GM18907 (cell line): ENCODE measurements at regions not wholly inside any gene's neighbourhood (a gene's known extent, or its start where the extent isn't known, plus 50 kb on each side); places are given as distances from the start of the nearest gene placed in this dataset.
"Not testable (repeated sequence)": the region's sequence is repeated elsewhere in the genome, so short reads cannot be mapped to it uniquely, and the experiment has no call there.

Experiments
- ATAC-seq: cut with Tn5 transposase; IDR thresholded peaks from one replicate; pipeline ENCODE4 v1.9.1; 2021; ENCODE audit warnings: mild to moderate bottlenecking, moderate library complexity; ENCODE audit not compliant: unreplicated experiment

- no peak for ATAC-seq
Observed at GRCh38 chr20:4476903-4477500, 209.3 kb upstream of the PRNP start.

GRCh38 chr20:4472906-4473305, 213.3 kb upstream of the PRNP start:
- no peak for ATAC-seq

DNA sequence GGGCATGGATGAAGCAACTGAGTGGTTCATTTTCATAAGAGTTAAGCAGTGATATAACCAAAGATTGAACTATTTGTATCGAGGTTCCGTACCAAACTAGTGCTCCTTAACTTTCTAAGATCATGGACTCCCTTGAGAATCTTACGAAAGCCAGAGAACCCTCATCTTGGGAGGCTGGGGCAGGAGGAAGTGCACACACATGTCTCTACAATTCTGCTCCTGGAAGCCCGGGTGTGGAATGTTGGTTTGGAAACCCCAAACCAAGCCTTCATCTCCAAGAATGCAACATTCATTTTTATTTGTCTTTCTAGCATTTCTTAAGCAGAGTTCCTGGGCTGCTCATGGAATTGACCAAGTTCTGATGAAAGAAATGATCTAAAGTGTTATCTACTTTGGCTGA, 215.0 kb upstream of the PRNP start:
- ATAC-seq: no peak

DNA sequence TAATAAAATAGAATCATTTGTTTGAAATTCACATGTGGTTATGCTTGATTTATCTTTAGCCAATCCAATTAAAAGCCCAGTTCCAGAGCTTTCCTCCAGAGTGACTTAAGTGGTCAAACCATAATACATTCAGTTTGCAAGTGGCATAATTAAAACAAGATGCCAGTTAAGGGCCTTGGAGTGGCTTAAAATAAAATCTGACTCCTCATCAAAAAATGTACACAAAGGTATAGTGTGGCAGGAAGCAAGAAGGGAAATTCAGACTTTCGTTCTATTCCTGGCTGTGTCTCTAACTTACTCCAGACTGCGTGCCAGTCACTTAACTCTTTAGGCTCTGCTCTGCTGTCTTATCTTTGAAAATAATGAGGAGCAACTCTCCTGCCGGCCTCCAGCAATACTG, 215.9 kb upstream of the PRNP start:
- ATAC-seq: no peak

DNA sequence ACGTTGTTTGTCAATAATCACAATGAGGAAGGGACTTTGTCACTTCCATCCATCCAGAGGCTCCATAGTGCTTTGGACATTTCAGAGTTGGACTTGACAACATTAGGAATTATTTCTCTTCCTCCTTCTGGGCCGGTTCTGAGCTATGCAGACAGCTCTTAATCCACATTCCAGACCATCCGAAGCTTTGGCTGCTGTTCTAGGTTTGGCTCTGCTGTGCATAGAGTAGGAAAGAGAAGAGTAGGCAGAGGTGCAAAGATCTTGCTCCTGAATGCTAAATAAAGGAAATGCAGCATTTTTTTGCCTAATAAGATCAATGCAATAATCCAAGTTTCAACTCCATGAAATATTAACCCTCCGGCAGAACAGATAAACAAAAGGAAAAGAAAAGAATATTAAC, 216.3 kb upstream of the PRNP start:
- ATAC-seq: no peak

DNA sequence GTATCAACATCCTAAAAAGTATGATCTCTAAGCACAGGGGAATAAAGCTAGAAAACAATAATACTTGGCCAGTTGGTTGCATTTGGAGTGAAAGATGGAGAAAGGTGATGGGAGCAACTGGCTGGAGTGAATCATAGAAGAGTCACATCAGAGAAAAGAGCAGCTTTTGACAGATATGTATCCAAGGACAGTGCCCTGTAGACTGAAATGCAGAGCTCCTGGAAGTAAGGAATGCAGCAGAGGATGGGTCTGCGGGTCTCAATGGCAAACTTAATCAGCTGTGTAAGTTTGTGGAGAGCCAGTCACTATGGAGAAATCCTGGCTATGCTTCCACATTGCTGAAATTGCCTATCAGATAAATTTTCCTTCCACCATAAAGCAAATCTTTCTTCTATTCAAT, 218.1 kb upstream of the PRNP start:
- ATAC-seq: no peak

- ATAC-seq: no peak
Observed at GRCh38 chr20:4465855-4466545, 216.9 kb upstream of the ADRA1D start.

- ATAC-seq: no peak
Observed at GRCh38 chr20:4465212-4465611, 216.1 kb upstream of the ADRA1D start.

DNA sequence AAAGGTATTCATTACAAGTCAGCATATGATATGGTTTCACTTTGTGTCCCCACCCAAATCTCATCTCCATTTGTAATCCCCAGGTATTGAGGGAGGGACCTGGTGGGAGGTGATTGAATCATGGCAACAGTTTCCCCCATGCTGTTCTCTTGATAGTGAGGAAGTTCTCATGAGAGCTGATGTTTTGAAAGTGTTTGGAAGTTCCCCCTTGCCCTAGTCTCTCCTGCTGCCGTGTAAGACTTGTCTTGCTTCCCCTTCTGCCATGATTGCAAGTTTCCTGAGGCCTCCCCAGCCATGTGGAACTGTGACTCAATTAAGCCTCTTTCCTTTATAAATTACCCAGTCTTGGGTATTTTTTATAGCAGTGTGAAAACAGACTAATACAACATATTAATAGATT, 213.7 kb upstream of the ADRA1D start:
- ATAC-seq: not testable (repeated sequence)

DNA sequence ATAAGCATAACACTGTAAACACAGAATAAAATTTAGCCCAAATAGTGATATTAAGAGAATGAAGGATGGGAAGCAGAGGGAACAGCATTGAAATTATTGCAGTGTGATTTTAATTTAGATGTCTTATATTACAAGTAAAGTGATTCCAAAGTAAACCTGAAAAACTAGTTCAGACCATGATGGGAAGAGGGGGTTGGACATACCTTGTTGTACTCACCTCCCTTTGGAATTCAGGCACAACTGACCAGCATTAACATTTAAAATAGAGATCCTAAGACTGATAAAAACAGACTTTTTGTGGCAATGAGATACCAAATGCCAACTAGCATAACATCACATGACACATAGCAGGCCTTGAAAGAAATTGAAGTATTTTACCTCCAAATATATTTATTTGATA, 210.0 kb upstream of the ADRA1D start:
- no peak for ATAC-seq

- ATAC-seq: no peak
Observed at GRCh38 chr20:4457566-4458543, 208.8 kb upstream of the ADRA1D start.

GRCh38 chr20:4455996-4456395, 206.9 kb upstream of the ADRA1D start:
- no peak for ATAC-seq

GRCh38 chr20:4455301-4455701, 206.2 kb upstream of the ADRA1D start:
- ATAC-seq: no peak

DNA sequence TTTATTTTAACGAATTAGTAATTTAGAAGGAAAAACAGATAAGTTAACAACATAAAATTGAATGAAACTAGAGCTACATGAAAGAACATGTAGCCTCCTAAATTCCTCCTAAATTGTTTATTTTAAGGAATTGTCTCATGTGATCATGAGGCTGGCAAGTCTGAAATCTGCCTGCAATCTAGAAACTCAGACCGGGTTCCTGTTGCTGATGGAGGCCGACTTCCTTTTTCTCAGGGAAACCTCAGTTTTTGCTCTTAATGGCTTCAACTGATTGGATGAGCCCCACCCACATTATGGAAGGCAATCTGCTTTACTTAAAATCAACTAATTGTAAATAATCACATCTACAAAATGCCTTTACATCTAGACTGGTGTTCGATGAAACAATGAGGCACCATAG, 205.0 kb upstream of the ADRA1D start:
- no peak for ATAC-seq

GRCh38 chr20:4453359-4453758, 204.3 kb upstream of the ADRA1D start:
- ATAC-seq: no peak

DNA sequence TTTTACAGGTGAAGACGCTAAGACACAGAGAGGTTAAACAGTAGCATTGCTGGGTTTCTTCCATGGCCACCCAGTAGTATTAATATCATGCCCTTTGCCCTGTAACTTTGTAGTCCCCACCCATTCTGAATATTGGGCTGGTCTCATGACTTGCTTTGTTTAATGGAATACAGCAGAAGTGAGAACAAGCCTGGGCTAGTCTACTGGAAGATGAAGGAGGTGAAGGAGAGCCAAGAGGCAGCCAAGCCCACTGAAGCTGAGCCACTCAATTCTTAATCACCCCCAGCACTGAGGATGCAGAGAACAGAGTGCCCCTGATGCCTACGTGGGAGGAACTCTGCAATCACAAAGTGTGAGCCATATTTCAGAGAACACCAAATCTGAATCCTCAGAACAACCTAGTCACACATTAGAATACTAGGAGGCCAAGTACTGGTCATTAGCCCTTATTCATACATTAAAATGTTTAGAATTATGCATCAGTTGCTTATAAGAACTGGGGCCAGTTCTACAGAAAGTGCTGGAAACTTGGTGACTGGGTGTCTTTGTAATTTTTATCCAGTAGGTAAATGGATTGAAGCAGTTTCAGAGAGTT, 202.5 kb upstream of the ADRA1D start:
- ATAC-seq: no peak

DNA sequence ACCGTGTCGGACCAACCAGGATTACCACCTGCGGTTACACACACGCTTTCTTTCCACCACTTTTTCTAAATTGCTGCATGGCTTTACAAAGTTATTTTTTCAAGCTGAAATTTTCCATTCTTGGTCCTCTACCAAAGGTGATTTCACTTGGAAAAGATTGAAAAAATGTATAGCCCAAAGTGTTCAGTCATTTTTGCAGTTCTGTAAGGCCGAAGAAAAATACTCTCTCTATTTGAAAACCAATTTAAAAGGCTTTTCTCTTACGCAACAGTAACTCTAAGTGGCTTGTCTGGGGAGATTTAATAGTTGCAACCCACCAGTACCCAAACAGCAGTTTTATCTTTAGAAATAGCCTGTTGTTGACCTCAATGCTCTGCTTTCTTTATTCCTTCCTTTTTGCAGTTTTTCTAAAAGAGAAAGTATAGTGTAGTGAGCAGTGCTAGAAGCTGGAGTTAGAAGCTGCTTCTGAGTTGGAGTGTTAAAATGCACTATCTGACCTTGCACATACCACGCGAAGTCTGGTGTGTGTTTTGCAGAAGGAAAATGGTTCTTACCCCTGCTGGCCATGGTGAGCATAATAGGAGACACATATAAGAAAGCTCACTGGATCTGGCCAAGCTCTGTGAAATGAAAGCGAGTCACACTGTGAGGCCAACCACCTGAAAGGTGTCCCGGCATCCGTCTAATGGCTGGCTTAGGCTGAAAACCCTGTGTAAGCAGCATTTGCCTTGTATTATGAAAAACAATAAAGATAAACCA, 201.0 kb upstream of the ADRA1D start:
- ATAC-seq: no peak

- no peak for ATAC-seq
Observed at GRCh38 chr20:4445784-4446183, 196.7 kb upstream of the ADRA1D start.

GRCh38 chr20:4445331-4445730, 196.2 kb upstream of the ADRA1D start:
- ATAC-seq: no peak

DNA sequence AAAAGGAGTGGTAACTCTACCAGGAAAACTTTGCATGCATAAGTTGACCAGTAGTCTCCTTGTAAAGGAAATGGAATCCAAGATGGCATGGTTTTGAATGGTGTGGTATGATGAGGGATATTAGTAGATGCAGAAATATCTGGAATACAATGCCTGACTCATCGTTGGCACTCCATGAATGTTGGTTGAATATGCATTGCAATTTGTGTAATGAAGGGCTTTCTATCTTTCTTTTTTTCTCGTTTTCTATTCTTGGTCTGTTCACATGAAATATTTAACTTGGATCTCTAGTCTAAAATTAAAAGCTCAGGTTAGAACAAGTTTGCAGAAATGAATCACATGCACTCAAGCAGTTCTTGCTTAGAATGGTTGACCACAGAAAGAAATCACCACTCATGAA, 195.3 kb upstream of the ADRA1D start:
- ATAC-seq: no peak

DNA sequence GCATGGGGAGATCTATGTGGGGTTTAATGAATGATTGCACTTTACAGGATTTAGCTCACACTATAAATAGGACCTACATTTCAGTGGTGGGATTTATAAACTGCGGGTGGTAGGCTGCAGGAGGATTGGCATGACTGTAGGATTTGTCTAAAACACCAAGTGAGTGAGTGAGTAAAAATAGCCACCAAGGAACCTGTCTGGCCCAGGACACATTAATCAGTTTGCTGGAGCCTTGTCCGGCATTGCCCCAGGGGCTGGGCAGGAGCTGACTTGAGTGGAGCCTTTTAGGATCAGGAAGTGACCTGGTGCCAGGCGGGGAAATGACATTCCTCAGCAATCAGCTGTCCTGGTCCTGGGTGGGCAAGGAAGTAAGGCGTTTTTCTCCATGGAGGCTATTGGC, 193.9 kb upstream of the ADRA1D start:
- ATAC-seq: no peak
